ENCODE measurements at regions not wholly inside any gene's neighbourhood (a gene's known extent, or its start where the extent isn't known, plus 50 kb on each side); places are given as distances from the start of the nearest gene placed in this dataset.

- ChIA-PET POLR2A (ENCODE audit: partially characterized antibody) (no interaction called here), CTCF (ENCODE audit: partially characterized antibody) (no interaction called here)
- H3K36me3 Mint-ChIP-seq: no peaks in the 10 kb centered on the region
- peaks cover 17 to 23% of the 10 kb centered on the region in 2 donors for H3K27me3 Mint-ChIP-seq
- Histone ChIP-seq H3K36me3 (ENCODE audit: insufficient read depth, low read length) (no peaks in the 10 kb centered on the region), H3K4me1 (ENCODE audit: insufficient read depth, low read length) (no peaks in the 10 kb centered on the region), H3K27me3 (ENCODE audit: insufficient read depth, low read length) (no peaks in the 10 kb centered on the region), H3K9me3 (ENCODE audit: control insufficient read depth in 1 of 2, low read length in 2 of 2) (no peaks in the 10 kb centered on the region), H3K27ac (ENCODE audit: low read depth, low read length) (no peak overlapping the region), H3K4me3 (ENCODE audit: low read length in 2 of 2) (no peak overlapping the region)
- H3K4me3 Mint-ChIP-seq: no peak overlapping the region
- no peak for DNase-seq
- intact Hi-C loops (cut with micrococcal nuclease): no loop called here
- H3K4me1 Mint-ChIP-seq: peaks cover 0 to 1% (median 0%) of the 10 kb centered on the region in 4 donors
- no peak overlapping the region for H3K27ac Mint-ChIP-seq
- peaks cover 0 to 18% (median 4%) of the 10 kb centered on the region in 8 donors for H3K9me3 Mint-ChIP-seq
Observed at GRCh38 chr2:70397186-70397585, 95.3 kb upstream of the FAM136A start.

GRCh38 chr2:70396612-70397011 is 94.7 kb upstream of the FAM136A start:
- Mint-ChIP-seq H3K36me3 (no peaks in the 10 kb centered on the region), H3K9me3 (peaks cover 0 to 20% (median 5%) of the 10 kb centered on the region in 8 donors), H3K4me3 (peak overlapping the region in 1 of 8 donors; percentile 38), H3K4me1 (peaks cover 0 to 1% (median 0%) of the 10 kb centered on the region in 4 donors), H3K27me3 (peaks cover 16 to 23% of the 10 kb centered on the region in 2 donors), H3K27ac (peak overlapping the region in 1 of 7 donors; percentile 8)
- Histone ChIP-seq H3K36me3 (ENCODE audit: insufficient read depth, low read length) (no peaks in the 10 kb centered on the region), H3K27me3 (ENCODE audit: insufficient read depth, low read length) (no peaks in the 10 kb centered on the region), H3K27ac (ENCODE audit: low read depth, low read length) (no peak overlapping the region), H3K4me1 (ENCODE audit: insufficient read depth, low read length) (no peaks in the 10 kb centered on the region), H3K9me3 (ENCODE audit: control insufficient read depth in 1 of 2, low read length in 2 of 2) (no peaks in the 10 kb centered on the region), H3K4me3 (ENCODE audit: low read length in 2 of 2) (no peak overlapping the region)
- intact Hi-C loops (cut with micrococcal nuclease): no loop called here
- ChIA-PET POLR2A (ENCODE audit: partially characterized antibody) (no interaction called here), CTCF (ENCODE audit: partially characterized antibody) (no interaction called here)
- no peak for DNase-seq

GRCh38 chr2:70393881-70394280 is 92.0 kb upstream of the FAM136A start:
- ChIA-PET POLR2A (ENCODE audit: partially characterized antibody) (no interaction called here), CTCF (ENCODE audit: partially characterized antibody) (no interaction called here)
- Histone ChIP-seq H3K27ac (ENCODE audit: low read depth, low read length) (no peak overlapping the region), H3K4me3 (ENCODE audit: low read length in 2 of 2) (no peak overlapping the region), H3K36me3 (ENCODE audit: insufficient read depth, low read length) (no peaks in the 10 kb centered on the region), H3K9me3 (ENCODE audit: control insufficient read depth in 1 of 2, low read length in 2 of 2) (no peaks in the 10 kb centered on the region), H3K4me1 (ENCODE audit: insufficient read depth, low read length) (no peaks in the 10 kb centered on the region), H3K27me3 (ENCODE audit: insufficient read depth, low read length) (no peaks in the 10 kb centered on the region)
- Mint-ChIP-seq H3K4me1 (peaks cover 0 to 1% (median 0%) of the 10 kb centered on the region in 4 donors), H3K4me3 (no peak overlapping the region), H3K27ac (no peak overlapping the region), H3K27me3 (peaks cover 13 to 16% of the 10 kb centered on the region in 2 donors), H3K36me3 (no peaks in the 10 kb centered on the region), H3K9me3 (peaks cover 0 to 20% (median 5%) of the 10 kb centered on the region in 8 donors)
- intact Hi-C loops (cut with micrococcal nuclease): no loop called here
- DNase-seq: no peak

GRCh38 chr2:70391988-70392387 is 90.1 kb upstream of the FAM136A start:
- CTCF ChIA-PET (ENCODE audit: partially characterized antibody): no interaction called here
- H3K36me3 Mint-ChIP-seq: no peaks in the 10 kb centered on the region
- intact Hi-C loops (cut with micrococcal nuclease): no loop called here

GRCh38 chr2:70391259-70391658 is 89.4 kb upstream of the FAM136A start:
- no peaks in the 10 kb centered on the region for H3K4me1 ChIP-seq (ENCODE audit: insufficient read depth, low read length)
- Mint-ChIP-seq H3K27ac (no peak overlapping the region), H3K4me1 (no peaks in the 10 kb centered on the region), H3K27me3 (peaks cover 2 to 7% of the 10 kb centered on the region in 2 donors), H3K36me3 (no peaks in the 10 kb centered on the region), H3K9me3 (peaks cover 0 to 20% (median 5%) of the 10 kb centered on the region in 8 donors), H3K4me3 (no peak overlapping the region)
- CTCF ChIA-PET (ENCODE audit: partially characterized antibody): no interaction called here
- H3K9me3 ChIP-seq (ENCODE audit: control insufficient read depth in 1 of 2, low read length in 2 of 2): no peaks in the 10 kb centered on the region
- H3K4me3 ChIP-seq (ENCODE audit: low read length in 2 of 2): no peak overlapping the region
- POLR2A ChIA-PET (ENCODE audit: partially characterized antibody): no interaction called here
- intact Hi-C loops (cut with micrococcal nuclease): no loop called here
- no peak overlapping the region for H3K27ac ChIP-seq (ENCODE audit: low read depth, low read length)
- H3K27me3 ChIP-seq (ENCODE audit: insufficient read depth, low read length): no peaks in the 10 kb centered on the region
- DNase-seq: no peak
- H3K36me3 ChIP-seq (ENCODE audit: insufficient read depth, low read length): no peaks in the 10 kb centered on the region

More at GRCh38 chr2:70391988-70392387, 90.1 kb upstream of the FAM136A start:
- Mint-ChIP-seq H3K4me1 (no peaks in the 10 kb centered on the region), H3K27me3 (peaks cover 4 to 10% of the 10 kb centered on the region in 2 donors), H3K27ac (no peak overlapping the region), H3K9me3 (peaks cover 0 to 20% (median 5%) of the 10 kb centered on the region in 8 donors), H3K4me3 (no peak overlapping the region)
- Histone ChIP-seq H3K9me3 (ENCODE audit: control insufficient read depth in 1 of 2, low read length in 2 of 2) (no peaks in the 10 kb centered on the region), H3K4me1 (ENCODE audit: insufficient read depth, low read length) (no peaks in the 10 kb centered on the region), H3K27me3 (ENCODE audit: insufficient read depth, low read length) (no peaks in the 10 kb centered on the region), H3K27ac (ENCODE audit: low read depth, low read length) (no peak overlapping the region), H3K4me3 (ENCODE audit: low read length in 2 of 2) (no peak overlapping the region), H3K36me3 (ENCODE audit: insufficient read depth, low read length) (no peaks in the 10 kb centered on the region)
- no peak for DNase-seq
- POLR2A ChIA-PET (ENCODE audit: partially characterized antibody): no interaction called here

- Histone ChIP-seq H3K4me3 (ENCODE audit: low read length in 2 of 2) (no peak overlapping the region), H3K4me1 (ENCODE audit: insufficient read depth, low read length) (no peaks in the 10 kb centered on the region), H3K27me3 (ENCODE audit: insufficient read depth, low read length) (no peaks in the 10 kb centered on the region), H3K27ac (ENCODE audit: low read depth, low read length) (no peak overlapping the region), H3K9me3 (ENCODE audit: control insufficient read depth in 1 of 2, low read length in 2 of 2) (no peaks in the 10 kb centered on the region), H3K36me3 (ENCODE audit: insufficient read depth, low read length) (no peaks in the 10 kb centered on the region)
- H3K9me3 Mint-ChIP-seq: peaks cover 0 to 12% (median 0%) of the 10 kb centered on the region in 8 donors
- no peaks in the 10 kb centered on the region for H3K4me1 Mint-ChIP-seq
- POLR2A ChIA-PET (ENCODE audit: partially characterized antibody): no interaction called here
- no peaks in the 10 kb centered on the region for H3K36me3 Mint-ChIP-seq
- H3K27ac Mint-ChIP-seq: no peak overlapping the region
- no peak overlapping the region for H3K4me3 Mint-ChIP-seq
- intact Hi-C loops (cut with micrococcal nuclease): no loop called here
- DNase-seq: no peak
- H3K27me3 Mint-ChIP-seq: peaks cover 0 to 1% of the 10 kb centered on the region in 2 donors
- CTCF ChIA-PET (ENCODE audit: partially characterized antibody): no interaction called here
Observed at GRCh38 chr2:70388813-70389212, 86.9 kb upstream of the FAM136A start.

GRCh38 chr2:70388128-70388527 is 86.3 kb upstream of the FAM136A start:
- peaks cover 0 to 8% (median under 1%) of the 10 kb centered on the region in 8 donors for H3K9me3 Mint-ChIP-seq
- no peaks in the 10 kb centered on the region for H3K4me1 Mint-ChIP-seq
- POLR2A ChIA-PET (ENCODE audit: partially characterized antibody): no interaction called here
- Histone ChIP-seq H3K27ac (ENCODE audit: low read depth, low read length) (no peak overlapping the region), H3K36me3 (ENCODE audit: insufficient read depth, low read length) (no peaks in the 10 kb centered on the region), H3K9me3 (ENCODE audit: control insufficient read depth in 1 of 2, low read length in 2 of 2) (no peaks in the 10 kb centered on the region), H3K4me3 (ENCODE audit: low read length in 2 of 2) (no peak overlapping the region), H3K4me1 (ENCODE audit: insufficient read depth, low read length) (no peaks in the 10 kb centered on the region), H3K27me3 (ENCODE audit: insufficient read depth, low read length) (no peaks in the 10 kb centered on the region)
- CTCF ChIA-PET (ENCODE audit: partially characterized antibody): no interaction called here
- DNase-seq: no peak
- H3K27me3 Mint-ChIP-seq: peaks cover 0 to 1% of the 10 kb centered on the region in 2 donors
- H3K27ac Mint-ChIP-seq: no peak overlapping the region
- H3K36me3 Mint-ChIP-seq: no peaks in the 10 kb centered on the region
- intact Hi-C loops (cut with micrococcal nuclease): no loop called here
- no peak overlapping the region for H3K4me3 Mint-ChIP-seq
